ENCODE measurements at regions not wholly inside any gene's neighbourhood (a gene's known extent, or its start where the extent isn't known, plus 50 kb on each side); places are given as distances from the start of the nearest gene placed in this dataset.
"Not testable (repeated sequence)": the region's sequence is repeated elsewhere in the genome, so short reads cannot be mapped to it uniquely, and the experiment has no call there.

DNA sequence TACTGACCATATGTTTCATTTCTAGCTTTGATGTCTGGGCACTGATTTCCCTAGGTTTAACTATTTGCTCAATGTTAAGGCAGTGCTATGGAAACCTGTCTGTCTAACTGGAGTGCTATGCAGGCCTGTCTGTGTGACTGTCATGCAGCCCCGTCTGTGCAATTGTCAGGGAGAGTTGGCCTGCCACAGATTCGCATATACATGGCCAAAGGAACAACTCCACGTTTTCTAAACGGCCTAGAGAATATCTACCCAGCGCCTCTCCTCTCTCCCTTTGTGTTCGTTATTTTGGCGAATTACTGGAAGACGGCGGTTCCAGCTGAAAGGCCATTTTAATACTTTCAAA is 59.6 kb upstream of the PSME4 start (continued):
- TF ChIP-seq GLIS2 (tag by site-specific recombination; IDR thresholded peaks at IDR 0.05), result no peak
- no peak for TF ChIP-seq ZNF404 (tag by site-specific recombination; IDR thresholded peaks at IDR 0.05)
- TF ChIP-seq, protein P1, sequence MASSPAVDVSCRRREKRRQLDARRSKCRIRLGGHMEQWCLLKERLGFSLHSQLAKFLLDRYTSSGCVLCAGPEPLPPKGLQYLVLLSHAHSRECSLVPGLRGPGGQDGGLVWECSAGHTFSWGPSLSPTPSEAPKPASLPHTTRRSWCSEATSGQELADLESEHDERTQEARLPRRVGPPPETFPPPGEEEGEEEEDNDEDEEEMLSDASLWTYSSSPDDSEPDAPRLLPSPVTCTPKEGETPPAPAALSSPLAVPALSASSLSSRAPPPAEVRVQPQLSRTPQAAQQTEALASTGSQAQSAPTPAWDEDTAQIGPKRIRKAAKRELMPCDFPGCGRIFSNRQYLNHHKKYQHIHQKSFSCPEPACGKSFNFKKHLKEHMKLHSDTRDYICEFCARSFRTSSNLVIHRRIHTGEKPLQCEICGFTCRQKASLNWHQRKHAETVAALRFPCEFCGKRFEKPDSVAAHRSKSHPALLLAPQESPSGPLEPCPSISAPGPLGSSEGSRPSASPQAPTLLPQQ (tag by site-specific recombination; IDR thresholded peaks at IDR 0.05), result no peak
- TF ChIP-seq ZNF707 (tag by site-specific recombination; IDR thresholded peaks at IDR 0.05), result no peak
- no peak for TF ChIP-seq SCRT2 (tag by site-specific recombination; IDR thresholded peaks at IDR 0.05)

DNA sequence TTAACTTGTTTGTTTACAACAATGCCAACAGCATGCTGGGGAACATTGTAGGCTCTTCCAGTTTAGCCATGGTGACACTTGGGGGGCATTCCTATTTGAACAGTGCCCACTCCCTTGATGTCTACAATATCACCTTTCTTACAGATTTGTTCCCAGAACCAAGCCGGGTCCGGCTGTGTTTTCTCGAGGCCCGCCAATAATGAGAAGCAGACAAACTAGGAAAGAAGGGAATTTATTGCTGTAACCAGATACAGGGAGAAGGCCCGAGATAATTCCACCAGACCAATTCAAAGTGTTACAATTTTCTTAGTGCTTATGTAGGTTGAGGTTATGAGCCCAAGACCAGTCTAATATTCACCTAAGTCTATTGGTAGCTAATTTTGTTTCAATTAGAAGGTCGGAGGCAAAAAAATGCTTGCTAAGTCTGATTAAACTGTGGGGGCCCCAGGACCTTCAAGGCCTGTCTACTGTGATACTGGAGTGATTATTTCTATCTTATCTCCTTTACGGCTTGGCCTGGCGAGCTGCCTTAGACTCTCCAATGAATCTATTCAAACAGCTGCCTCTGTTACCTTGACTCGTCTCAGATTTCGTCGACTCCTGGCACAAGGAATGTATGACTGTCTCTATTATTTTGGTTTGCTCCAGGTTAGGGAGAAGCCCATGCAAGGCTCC is 59.1 kb upstream of the PSME4 start:
- H3K36me3 ChIP-seq (ENCODE audit: control insufficient read depth in 2 of 2, insufficient read depth in 1 of 2, low read length in 2 of 2), result no peaks in the 10 kb centered on the region
- no peaks in the 10 kb centered on the region for H3K4me1 ChIP-seq (ENCODE audit: control insufficient read depth, insufficient read depth, low read length)
- H3K9me3 ChIP-seq (ENCODE audit: control insufficient read depth, insufficient read depth, low read depth, low read length), result no peaks in the 10 kb centered on the region
- H3K27ac ChIP-seq (ENCODE audit: extremely low read depth, low read depth, low read length), result peak overlapping the region; percentile 17; the same call in 1 of the 2 replicates
- H3K4me3 ChIP-seq (ENCODE audit: low read depth, low read length), result no peak overlapping the region
- ChIA-PET POLR2A (no interaction called here), CTCF (interaction anchor here (0.7 to 1.6 kb wide), 2 partner anchors 22 to 100 kb away, joined by 3 to 5 read pairs; no protein-coding TSS in a partner anchor)
- TF ChIP-seq, protein P2, sequence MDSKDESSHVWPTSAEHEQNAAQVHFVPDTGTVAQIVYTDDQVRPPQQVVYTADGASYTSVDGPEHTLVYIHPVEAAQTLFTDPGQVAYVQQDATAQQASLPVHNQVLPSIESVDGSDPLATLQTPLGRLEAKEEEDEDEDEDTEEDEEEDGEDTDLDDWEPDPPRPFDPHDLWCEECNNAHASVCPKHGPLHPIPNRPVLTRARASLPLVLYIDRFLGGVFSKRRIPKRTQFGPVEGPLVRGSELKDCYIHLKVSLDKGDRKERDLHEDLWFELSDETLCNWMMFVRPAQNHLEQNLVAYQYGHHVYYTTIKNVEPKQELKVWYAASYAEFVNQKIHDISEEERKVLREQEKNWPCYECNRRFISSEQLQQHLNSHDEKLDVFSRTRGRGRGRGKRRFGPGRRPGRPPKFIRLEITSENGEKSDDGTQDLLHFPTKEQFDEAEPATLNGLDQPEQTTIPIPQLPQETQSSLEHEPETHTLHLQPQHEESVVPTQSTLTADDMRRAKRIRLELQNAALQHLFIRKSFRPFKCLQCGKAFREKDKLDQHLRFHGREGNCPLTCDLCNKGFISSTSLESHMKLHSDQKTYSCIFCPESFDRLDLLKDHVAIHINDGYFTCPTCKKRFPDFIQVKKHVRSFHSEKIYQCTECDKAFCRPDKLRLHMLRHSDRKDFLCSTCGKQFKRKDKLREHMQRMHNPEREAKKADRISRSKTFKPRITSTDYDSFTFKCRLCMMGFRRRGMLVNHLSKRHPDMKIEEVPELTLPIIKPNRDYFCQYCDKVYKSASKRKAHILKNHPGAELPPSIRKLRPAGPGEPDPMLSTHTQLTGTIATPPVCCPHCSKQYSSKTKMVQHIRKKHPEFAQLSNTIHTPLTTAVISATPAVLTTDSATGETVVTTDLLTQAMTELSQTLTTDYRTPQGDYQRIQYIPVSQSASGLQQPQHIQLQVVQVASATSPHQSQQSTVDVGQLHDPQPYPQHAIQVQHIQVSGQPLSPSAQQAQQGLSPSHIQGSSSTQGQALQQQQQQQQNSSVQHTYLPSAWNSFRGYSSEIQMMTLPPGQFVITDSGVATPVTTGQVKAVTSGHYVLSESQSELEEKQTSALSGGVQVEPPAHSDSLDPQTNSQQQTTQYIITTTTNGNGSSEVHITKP (tag by site-specific recombination; IDR thresholded peaks at IDR 0.05), result peak; percentile 56; the same call in 1 of the 2 replicates
- TF ChIP-seq ZNF530 (tag by site-specific recombination; IDR thresholded peaks at IDR 0.05; ENCODE audit: low read depth) (no peak), ZNF335 (tag by site-specific recombination; conservative IDR thresholded peaks at IDR 0.05) (peak; percentile 41), ZNF184 (tag by site-specific recombination; IDR thresholded peaks at IDR 0.05) (no peak)

DNA sequence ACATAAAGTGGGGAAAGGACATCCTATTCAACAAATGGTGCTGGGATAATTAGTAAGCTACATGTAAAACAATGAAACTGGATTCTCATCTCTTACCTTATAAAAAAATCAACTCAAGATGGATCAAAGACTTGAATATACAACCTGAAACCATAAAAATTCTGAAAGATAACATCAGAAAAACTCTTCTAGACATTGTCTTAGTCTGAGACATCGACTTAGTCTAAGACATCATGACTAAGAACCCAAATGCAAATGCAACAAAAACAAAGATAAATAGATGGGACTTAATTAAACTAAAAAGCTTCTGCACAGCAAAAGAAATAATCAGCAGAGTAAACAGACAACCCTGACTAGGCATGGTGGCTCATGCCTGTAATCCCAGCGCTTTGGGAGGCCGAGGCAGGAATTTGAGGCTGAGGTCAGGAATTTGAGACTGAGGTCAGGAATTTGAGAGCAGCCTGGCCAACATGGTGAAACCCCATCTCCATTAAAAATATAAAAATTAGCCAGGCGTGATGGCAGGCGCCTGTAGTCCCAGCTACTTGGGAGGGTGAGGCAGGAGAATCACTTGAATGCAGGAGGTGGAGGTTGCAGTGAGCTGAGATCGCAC is 54.8 kb upstream of the PSME4 start:
- H3K4me1 ChIP-seq (ENCODE audit: control insufficient read depth, insufficient read depth, low read length); H3K4me3 ChIP-seq (ENCODE audit: low read depth, low read length); H3K9me3 ChIP-seq (ENCODE audit: control insufficient read depth, insufficient read depth, low read depth, low read length); POLR2A ChIA-PET; H3K36me3 ChIP-seq (ENCODE audit: control insufficient read depth in 2 of 2, insufficient read depth in 1 of 2, low read length in 2 of 2); CTCF ChIA-PET; H3K27ac ChIP-seq (ENCODE audit: extremely low read depth, low read depth, low read length): not testable (repeated sequence)

DNA sequence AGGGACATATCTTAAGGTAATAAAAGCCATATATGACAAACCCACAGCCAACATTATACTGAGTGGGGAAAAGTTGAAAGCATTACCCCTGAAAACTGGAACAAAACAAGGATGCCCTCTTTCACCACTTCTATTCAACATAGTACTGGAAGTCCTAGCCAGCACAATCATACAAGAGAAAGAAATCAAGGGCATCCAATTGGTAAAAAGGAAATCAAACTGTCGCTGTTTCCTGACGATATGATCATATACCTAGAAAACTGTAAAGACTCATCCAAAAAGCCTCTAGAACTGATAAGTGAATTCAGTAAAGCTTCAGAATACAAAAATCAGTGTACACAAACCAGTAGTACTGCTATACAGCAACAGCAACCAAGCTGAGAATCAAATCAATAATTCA is 53.8 kb upstream of the PSME4 start:
- no peaks in the 10 kb centered on the region for H3K4me1 ChIP-seq (ENCODE audit: control insufficient read depth, insufficient read depth, low read length)
- TF ChIP-seq HOXD13 (CRISPR knock-in tag; IDR thresholded peaks at IDR 0.05; ENCODE audit: borderline replicate concordance), result no peak
- no peak for TF ChIP-seq YY1 (tag by site-specific recombination; IDR thresholded peaks at IDR 0.05)
- TF ChIP-seq, protein P3, sequence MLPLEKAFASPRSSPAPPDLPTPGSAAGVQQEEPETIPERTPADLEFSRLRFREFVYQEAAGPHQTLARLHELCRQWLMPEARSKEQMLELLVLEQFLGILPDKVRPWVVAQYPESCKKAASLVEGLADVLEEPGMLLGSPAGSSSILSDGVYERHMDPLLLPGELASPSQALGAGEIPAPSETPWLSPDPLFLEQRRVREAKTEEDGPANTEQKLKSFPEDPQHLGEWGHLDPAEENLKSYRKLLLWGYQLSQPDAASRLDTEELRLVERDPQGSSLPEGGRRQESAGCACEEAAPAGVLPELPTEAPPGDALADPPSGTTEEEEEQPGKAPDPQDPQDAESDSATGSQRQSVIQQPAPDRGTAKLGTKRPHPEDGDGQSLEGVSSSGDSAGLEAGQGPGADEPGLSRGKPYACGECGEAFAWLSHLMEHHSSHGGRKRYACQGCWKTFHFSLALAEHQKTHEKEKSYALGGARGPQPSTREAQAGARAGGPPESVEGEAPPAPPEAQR (tag by site-specific recombination; IDR thresholded peaks at IDR 0.05), result no peak
- TF ChIP-seq, protein P4, sequence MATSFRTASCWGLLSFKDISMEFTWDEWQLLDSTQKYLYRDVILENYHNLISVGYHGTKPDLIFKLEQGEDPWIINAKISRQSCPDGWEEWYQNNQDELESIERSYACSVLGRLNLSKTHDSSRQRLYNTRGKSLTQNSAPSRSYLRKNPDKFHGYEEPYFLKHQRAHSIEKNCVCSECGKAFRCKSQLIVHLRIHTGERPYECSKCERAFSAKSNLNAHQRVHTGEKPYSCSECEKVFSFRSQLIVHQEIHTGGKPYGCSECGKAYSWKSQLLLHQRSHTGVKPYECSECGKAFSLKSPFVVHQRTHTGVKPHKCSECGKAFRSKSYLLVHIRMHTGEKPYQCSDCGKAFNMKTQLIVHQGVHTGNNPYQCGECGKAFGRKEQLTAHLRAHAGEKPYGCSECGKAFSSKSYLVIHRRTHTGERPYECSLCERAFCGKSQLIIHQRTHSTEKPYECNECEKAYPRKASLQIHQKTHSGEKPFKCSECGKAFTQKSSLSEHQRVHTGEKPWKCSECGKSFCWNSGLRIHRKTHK (tag by site-specific recombination; IDR thresholded peaks at IDR 0.05), result no peak
- TF ChIP-seq ZNF274 (IDR thresholded peaks at IDR 0.05; ENCODE audit: low read length), result no peak
- no peak for TF ChIP-seq ZNF274 (tag by site-specific recombination; IDR thresholded peaks at IDR 0.05; ENCODE audit: borderline replicate concordance)
- ChIA-PET POLR2A (no interaction called here), CTCF (no interaction called here)
- H3K4me3 ChIP-seq (ENCODE audit: low read depth, low read length), result no peak overlapping the region
- H3K27ac ChIP-seq (ENCODE audit: extremely low read depth, low read depth, low read length), result no peak overlapping the region
- H3K9me3 ChIP-seq (ENCODE audit: control insufficient read depth, insufficient read depth, low read depth, low read length), result no peaks in the 10 kb centered on the region
- no peaks in the 10 kb centered on the region for H3K36me3 ChIP-seq (ENCODE audit: control insufficient read depth in 2 of 2, insufficient read depth in 1 of 2, low read length in 2 of 2)

Measured in HEK293 (cell line).